Parathyroid adenoma (tissue), 2 donors: ENCODE measurements at regions not wholly inside any gene's neighbourhood (a gene's known extent, or its start where the extent isn't known, plus 50 kb on each side); places are given as distances from the start of the nearest gene placed in this dataset.

Experiments used
- H2AFZ ChIP-seq: fragments of 300-600 bp; sonication (generic); one replicate; pipeline ENCODE4 v1.7.0; 2017; ENCODE audit warnings: antibody characterized with exemption, mild to moderate bottlenecking
- H3K27ac ChIP-seq: fragments of 300-600 bp; sonication (generic); one replicate; pipeline ENCODE4 v1.7.0; 2017
- H3K27me3 ChIP-seq: fragments of 300-600 bp; sonication (generic); one replicate; pipeline ENCODE4 v1.7.0; 2017; ENCODE audit warnings: low read length; ENCODE audit not compliant: control insufficient read depth, insufficient read depth
- H3K36me3 ChIP-seq: fragments of 300-600 bp; sonication (generic); one replicate; pipeline ENCODE4 v1.7.0; 2017; ENCODE audit warnings: low read length; ENCODE audit not compliant: control insufficient read depth, insufficient read depth
- H3K4me1 ChIP-seq: fragments of 300-600 bp; sonication (generic); one replicate; pipeline ENCODE4 v1.7.0; 2017; ENCODE audit warnings: control low read depth
- H3K4me2 ChIP-seq: fragments of 300-600 bp; sonication (generic); one replicate; pipeline ENCODE4 v1.7.0; 2017; ENCODE audit warnings: low read length
- H3K4me3 ChIP-seq: fragments of 300-600 bp; sonication (generic); one replicate; pipeline ENCODE4 v1.7.0; 2017; ENCODE audit warnings: low read depth, low read length
- H3K79me2 ChIP-seq: fragments of 300-600 bp; sonication (generic); one replicate; pipeline ENCODE4 v1.7.0; 2017; ENCODE audit warnings: control low read depth
- H3K9ac ChIP-seq: fragments of 300-600 bp; sonication (generic); one replicate; pipeline ENCODE4 v1.7.0; 2017; ENCODE audit warnings: mild to moderate bottlenecking
- H3K9me3 ChIP-seq: fragments of 300-600 bp; sonication (generic); one replicate; pipeline ENCODE4 v1.7.0; 2017; ENCODE audit warnings: low read length; ENCODE audit not compliant: control insufficient read depth
- CTCF ChIP-seq: fragments of 300-600 bp; sonication (generic); IDR thresholded peaks from one replicate; pipeline ENCODE4 v1.7.0; 2017; ENCODE audit warnings: antibody characterized with exemption, mild to moderate bottlenecking
- donor health status: primary hyperparathyroidism.

GRCh38 chr21:28247454-28248020 is 745.1 kb downstream of the LTN1 start:
- Histone ChIP-seq H2AFZ (no peak overlapping the region), H3K9me3 (no peaks in the 10 kb centered on the region), H3K4me3 (no peak overlapping the region), H3K27me3 (no peaks in the 10 kb centered on the region), H3K27ac (no peak overlapping the region), H3K4me1 (no peaks in the 10 kb centered on the region), H3K79me2 (no peaks in the 10 kb centered on the region), H3K36me3 (no peaks in the 10 kb centered on the region), H3K9ac (no peak overlapping the region), H3K4me2 (no peak overlapping the region)
- no peak for TF ChIP-seq CTCF

GRCh38 chr21:28240586-28240985 is 752.1 kb downstream of the LTN1 start:
- no peak overlapping the region for H2AFZ ChIP-seq
- no peaks in the 10 kb centered on the region for H3K4me1 ChIP-seq
- H3K9me3 ChIP-seq = no peaks in the 10 kb centered on the region
- no peak overlapping the region for H3K9ac ChIP-seq
- no peak overlapping the region for H3K27ac ChIP-seq
- H3K4me3 ChIP-seq = no peak overlapping the region
- no peaks in the 10 kb centered on the region for H3K79me2 ChIP-seq
- no peaks in the 10 kb centered on the region for H3K27me3 ChIP-seq
- no peak overlapping the region for H3K4me2 ChIP-seq
- TF ChIP-seq CTCF = no peak
- H3K36me3 ChIP-seq = no peaks in the 10 kb centered on the region

GRCh38 chr21:28239340-28239739 is 753.3 kb downstream of the LTN1 start:
- Histone ChIP-seq H3K4me2 (no peak overlapping the region), H3K4me3 (no peak overlapping the region), H2AFZ (no peak overlapping the region), H3K27ac (no peak overlapping the region), H3K36me3 (no peaks in the 10 kb centered on the region), H3K9ac (no peak overlapping the region), H3K27me3 (no peaks in the 10 kb centered on the region), H3K79me2 (no peaks in the 10 kb centered on the region), H3K4me1 (no peaks in the 10 kb centered on the region), H3K9me3 (no peaks in the 10 kb centered on the region)
- no peak for TF ChIP-seq CTCF

GRCh38 chr21:28237661-28238060 is 755.0 kb downstream of the LTN1 start:
- Histone ChIP-seq H3K4me3 (no peak overlapping the region), H3K4me1 (no peaks in the 10 kb centered on the region), H3K4me2 (no peak overlapping the region), H3K9me3 (no peaks in the 10 kb centered on the region), H3K36me3 (no peaks in the 10 kb centered on the region), H3K27me3 (no peaks in the 10 kb centered on the region), H3K27ac (no peak overlapping the region), H2AFZ (no peak overlapping the region), H3K9ac (no peak overlapping the region), H3K79me2 (no peaks in the 10 kb centered on the region)
- TF ChIP-seq CTCF = no peak

- H3K27me3 ChIP-seq = no peaks in the 10 kb centered on the region
- no peaks in the 10 kb centered on the region for H3K9me3 ChIP-seq
- no peak overlapping the region for H3K4me2 ChIP-seq
- no peak overlapping the region for H2AFZ ChIP-seq
- no peak overlapping the region for H3K4me3 ChIP-seq
- H3K9ac ChIP-seq = no peak overlapping the region
- H3K4me1 ChIP-seq = no peaks in the 10 kb centered on the region
- no peaks in the 10 kb centered on the region for H3K36me3 ChIP-seq
- no peaks in the 10 kb centered on the region for H3K79me2 ChIP-seq
- no peak overlapping the region for H3K27ac ChIP-seq
- no peak for TF ChIP-seq CTCF
Measured at GRCh38 chr21:28235169-28235895, 757.3 kb downstream of the LTN1 start.
